Gastroesophageal sphincter (tissue), 4 donors: ENCODE measurements at regions not wholly inside any gene's neighbourhood (a gene's known extent, or its start where the extent isn't known, plus 50 kb on each side); places are given as distances from the start of the nearest gene placed in this dataset.

Experiments used
- ATAC-seq: fragments of 150-250 bp; one replicate; pipeline ENCODE4 v1.9.1; 2016; ENCODE audit warnings: mild to moderate bottlenecking, moderate library complexity
- H3K27ac ChIP-seq, 4 donors: fragments of 200-600 bp; sonication (generic) in 3 of 4; 1 replicate in 3 of 4; 2 replicates in 1 of 4; pipeline ENCODE4 v1.5.1; 2016 to 2019
- H3K27me3 ChIP-seq: fragments of 200-600 bp; sonication (generic); one replicate; pipeline ENCODE4 v1.5.1; 2019
- H3K36me3 ChIP-seq, 2 donors: fragments of 200-600 bp; sonication (generic); one replicate each; pipeline ENCODE4 v1.5.1; 2019; ENCODE audit warnings: control low read depth in 1 of 2
- H3K4me1 ChIP-seq, 3 donors: fragments of 200-600 bp; sonication (generic); 1 replicate in 2 of 3; 2 replicates in 1 of 3; pipeline ENCODE4 v1.5.1; 2016 to 2019; ENCODE audit warnings: control low read depth in 2 of 3
- H3K4me3 ChIP-seq, 2 donors: fragments of 200-600 bp; sonication (generic); one replicate each; pipeline ENCODE4 v1.5.1; 2019; ENCODE audit warnings: mild to moderate bottlenecking in 1 of 2, moderate library complexity in 1 of 2
- H3K9me3 ChIP-seq, 3 donors: fragments of 200-600 bp; sonication (generic); one replicate each; pipeline ENCODE4 v1.5.1; 2017 to 2019; ENCODE audit warnings: control low read depth in 2 of 3
- CTCF ChIP-seq, 4 experiments: fragments of 200-600 bp in 2 of 4; fragments of 450-650 bp in 2 of 4; sonication (generic) in 1 of 4; IDR thresholded peaks; one replicate each; pipeline ENCODE4 v1.5.1; 2017 to 2019; ENCODE audit warnings: antibody characterized with exemption in 4 of 4, mild to moderate bottlenecking in 2 of 4, moderate library complexity in 2 of 4
- EP300 ChIP-seq: sonication (generic); formaldehyde crosslinking; IDR thresholded peaks from one replicate; pipeline ENCODE4 v1.6.1; 2017; ENCODE audit warnings: antibody characterized with exemption, mild to moderate bottlenecking
- POLR2A ChIP-seq, 2 donors: fragments of 450-650 bp; IDR thresholded peaks; one replicate each; pipeline ENCODE4 v1.6.1; 2017; ENCODE audit warnings: antibody characterized with exemption in 2 of 2, mild to moderate bottlenecking in 2 of 2, moderate library complexity in 1 of 2
- POLR2AphosphoS5 ChIP-seq: sonication (generic); formaldehyde crosslinking; IDR thresholded peaks from one replicate; pipeline ENCODE4 v1.6.1; 2017; ENCODE audit warnings: antibody characterized with exemption
- WGBS, 2 donors: methylation state at CpG; one replicate each; pipeline ENCODE4 v1.1.5; 2018; ENCODE audit warnings: low coverage in 1 of 2; 5-methylcytosine and 5-hydroxymethylcytosine counted together

- TF ChIP-seq POLR2AphosphoS5 (no peak), EP300 (no peak), CTCF (IDR thresholded peaks at IDR 0.05) (no peak), POLR2A (IDR thresholded peaks at IDR 0.05) (no peak)
- ATAC-seq, result no peak
Measured at GRCh38 chr13:33471204-33471603, 185.6 kb upstream of the STARD13 start.

GRCh38 chr13:33472446-33472845, 186.9 kb upstream of the STARD13 start:
- no peaks in the 10 kb centered on the region for H3K36me3 ChIP-seq
- no peak overlapping the region for H3K27ac ChIP-seq
- WGBS, 2 donors, result 0 to 58% methylated on average over 1 to 3 of the region's 3 CpGs
- ATAC-seq, result no peak
- no peak overlapping the region for H3K4me3 ChIP-seq
- H3K4me1 ChIP-seq, result no peaks in the 10 kb centered on the region
- H3K9me3 ChIP-seq, result peaks cover 0 to 5% (median 0%) of the 10 kb centered on the region in 3 donors
- no peak for TF ChIP-seq CTCF (IDR thresholded peaks at IDR 0.05)
- TF ChIP-seq POLR2AphosphoS5, result no peak
- TF ChIP-seq EP300, result no peak
- no peak for TF ChIP-seq POLR2A (IDR thresholded peaks at IDR 0.05)
- H3K27me3 ChIP-seq, result no peaks in the 10 kb centered on the region

More at GRCh38 chr13:33471204-33471603, 185.6 kb upstream of the STARD13 start:
- H3K9me3 ChIP-seq, result peaks cover 0 to 5% (median 0%) of the 10 kb centered on the region in 3 donors
- H3K4me3 ChIP-seq, result no peak overlapping the region
- no peaks in the 10 kb centered on the region for H3K27me3 ChIP-seq
- H3K4me1 ChIP-seq, result no peaks in the 10 kb centered on the region
- no peaks in the 10 kb centered on the region for H3K36me3 ChIP-seq
- no peak overlapping the region for H3K27ac ChIP-seq

- WGBS, 2 donors, result 24 to 55% methylated on average over 3 to 4 of the region's 4 CpGs
- no peak overlapping the region for H3K4me3 ChIP-seq
- no peaks in the 10 kb centered on the region for H3K27me3 ChIP-seq
- TF ChIP-seq POLR2AphosphoS5, result no peak
- no peak for TF ChIP-seq POLR2A (IDR thresholded peaks at IDR 0.05)
- no peaks in the 10 kb centered on the region for H3K36me3 ChIP-seq
- H3K9me3 ChIP-seq, result peaks cover 0 to 9% (median 0%) of the 10 kb centered on the region in 3 donors
- no peak for ATAC-seq
- H3K4me1 ChIP-seq, result no peaks in the 10 kb centered on the region
- no peak overlapping the region for H3K27ac ChIP-seq
Measured at GRCh38 chr13:33479105-33479504, 193.6 kb upstream of the STARD13 start.

- peaks cover 0 to 9% (median 0%) of the 10 kb centered on the region in 3 donors for H3K9me3 ChIP-seq
- no peaks in the 10 kb centered on the region for H3K4me1 ChIP-seq
- no peak overlapping the region for H3K27ac ChIP-seq
- H3K4me3 ChIP-seq, result no peak overlapping the region
- ATAC-seq, result no peak
- 62% methylated on average over 1 of the region's 1 CpG for WGBS, 2 donors
- H3K27me3 ChIP-seq, result no peaks in the 10 kb centered on the region
- TF ChIP-seq EP300, result no peak
- TF ChIP-seq POLR2AphosphoS5, result no peak
- TF ChIP-seq POLR2A (IDR thresholded peaks at IDR 0.05), result no peak
- no peak for TF ChIP-seq CTCF (IDR thresholded peaks at IDR 0.05)
- no peaks in the 10 kb centered on the region for H3K36me3 ChIP-seq
Measured at GRCh38 chr13:33480561-33480960, 195.0 kb upstream of the STARD13 start.

- no peak for TF ChIP-seq EP300
- no peak for TF ChIP-seq POLR2AphosphoS5
- Histone ChIP-seq H3K27ac (no peak overlapping the region), H3K27me3 (no peaks in the 10 kb centered on the region), H3K36me3 (no peaks in the 10 kb centered on the region), H3K9me3 (no peaks in the 10 kb centered on the region), H3K4me1 (peaks cover 0 to 11% (median 0%) of the 10 kb centered on the region in 3 donors), H3K4me3 (no peak overlapping the region)
- no peak for ATAC-seq
- WGBS, 2 donors, result 92 to 97% methylated on average over 3 of the region's 3 CpGs
Measured at GRCh38 chr13:33483471-33483870, 197.9 kb upstream of the STARD13 start.

- peaks cover 0 to 11% (median 0%) of the 10 kb centered on the region in 3 donors for H3K4me1 ChIP-seq
- WGBS, 2 donors, result 96 to 100% methylated on average over 1 of the region's 1 CpG
- H3K36me3 ChIP-seq, result no peaks in the 10 kb centered on the region
- no peak for ATAC-seq
- no peak for TF ChIP-seq CTCF (IDR thresholded peaks at IDR 0.05)
- TF ChIP-seq POLR2AphosphoS5, result no peak
- TF ChIP-seq POLR2A (IDR thresholded peaks at IDR 0.05), result no peak
- TF ChIP-seq EP300, result no peak
- no peak overlapping the region for H3K27ac ChIP-seq
- no peaks in the 10 kb centered on the region for H3K9me3 ChIP-seq
- H3K27me3 ChIP-seq, result no peaks in the 10 kb centered on the region
- no peak overlapping the region for H3K4me3 ChIP-seq
Measured at GRCh38 chr13:33485247-33485646, 199.7 kb upstream of the STARD13 start.
